ENCODE measurements at regions not wholly inside any gene's neighbourhood (a gene's known extent, or its start where the extent isn't known, plus 50 kb on each side); places are given as distances from the start of the nearest gene placed in this dataset.
"Not testable (repeated sequence)": the region's sequence is repeated elsewhere in the genome, so short reads cannot be mapped to it uniquely, and the experiment has no call there.

- H3K36me3 ChIP-seq; H3K4me1 ChIP-seq (replicated peaks); H3K27me3 ChIP-seq (replicated peaks); H3K9me3 ChIP-seq (replicated peaks); DNase-seq (ENCODE audit: low read depth in 1 of 2, low spot score in 2 of 2); H3K27ac ChIP-seq; H3K4me3 ChIP-seq: not testable (repeated sequence)
Measured at GRCh38 chr2:181737302-181737701, 57.0 kb upstream of the NEUROD1 start.

GRCh38 chr2:181738074-181738473, 57.8 kb upstream of the NEUROD1 start:
- Histone ChIP-seq H3K36me3 (no peaks in the 10 kb centered on the region), H3K4me3 (no peak overlapping the region), H3K4me1 (replicated peaks) (peaks cover 5% of the 10 kb centered on the region; the same call in 1 of the 2 replicates), H3K9me3 (replicated peaks) (no peaks in the 10 kb centered on the region), H3K27me3 (replicated peaks) (no peaks in the 10 kb centered on the region), H3K27ac (no peak overlapping the region)
- DNase-seq (ENCODE audit: low read depth in 1 of 2, low spot score in 2 of 2), result no peak

- no peak for DNase-seq (ENCODE audit: low read depth in 1 of 2, low spot score in 2 of 2)
- no peak overlapping the region for H3K27ac ChIP-seq
- no peaks in the 10 kb centered on the region for H3K27me3 ChIP-seq (replicated peaks)
- no peaks in the 10 kb centered on the region for H3K36me3 ChIP-seq
- H3K4me3 ChIP-seq, result no peak overlapping the region
- H3K4me1 ChIP-seq (replicated peaks), result peaks cover 8% of the 10 kb centered on the region; the same call in 1 of the 2 replicates
- H3K9me3 ChIP-seq (replicated peaks), result no peaks in the 10 kb centered on the region
Measured at GRCh38 chr2:181738563-181738962, 58.2 kb upstream of the NEUROD1 start.

GRCh38 chr2:181741756-181742155, 61.4 kb upstream of the NEUROD1 start:
- H3K27me3 ChIP-seq (replicated peaks), result no peaks in the 10 kb centered on the region
- peaks cover 8% of the 10 kb centered on the region; the same call in 1 of the 2 replicates for H3K4me1 ChIP-seq (replicated peaks)
- no peak overlapping the region for H3K4me3 ChIP-seq
- H3K27ac ChIP-seq, result no peak overlapping the region
- DNase-seq (ENCODE audit: low read depth in 1 of 2, low spot score in 2 of 2), result no peak
- no peaks in the 10 kb centered on the region for H3K9me3 ChIP-seq (replicated peaks)
- no peaks in the 10 kb centered on the region for H3K36me3 ChIP-seq

- no peaks in the 10 kb centered on the region for H3K9me3 ChIP-seq (replicated peaks)
- H3K27me3 ChIP-seq (replicated peaks), result no peaks in the 10 kb centered on the region
- H3K27ac ChIP-seq, result no peak overlapping the region
- no peak for DNase-seq (ENCODE audit: low read depth in 1 of 2, low spot score in 2 of 2)
- H3K4me1 ChIP-seq (replicated peaks), result peaks cover 8% of the 10 kb centered on the region; the same call in 1 of the 2 replicates
- H3K4me3 ChIP-seq, result no peak overlapping the region
- no peaks in the 10 kb centered on the region for H3K36me3 ChIP-seq
Measured at GRCh38 chr2:181742361-181742760, 62.0 kb upstream of the NEUROD1 start.

- Histone ChIP-seq H3K27me3 (replicated peaks) (no peaks in the 10 kb centered on the region), H3K4me1 (replicated peaks) (peaks cover 8% of the 10 kb centered on the region; the same call in 1 of the 2 replicates), H3K27ac (no peak overlapping the region), H3K36me3 (no peaks in the 10 kb centered on the region), H3K9me3 (replicated peaks) (no peaks in the 10 kb centered on the region), H3K4me3 (no peak overlapping the region)
- DNase-seq (ENCODE audit: low read depth in 1 of 2, low spot score in 2 of 2), result peak in 1 of 2 experiments; percentile 72
Measured at GRCh38 chr2:181742922-181743722, 62.8 kb upstream of the NEUROD1 start.

GRCh38 chr2:181743723-181744031, 63.4 kb upstream of the NEUROD1 start:
- no peak overlapping the region for H3K27ac ChIP-seq

GRCh38 chr2:181745796-181746540, 65.7 kb upstream of the NEUROD1 start:
- H3K27ac ChIP-seq, result no peak overlapping the region
- DNase-seq (ENCODE audit: low read depth in 1 of 2, low spot score in 2 of 2), result no peak
- H3K4me3 ChIP-seq, result no peak overlapping the region
- peaks cover 8% of the 10 kb centered on the region; the same call in 1 of the 2 replicates for H3K4me1 ChIP-seq (replicated peaks)
- no peaks in the 10 kb centered on the region for H3K36me3 ChIP-seq
- H3K9me3 ChIP-seq (replicated peaks), result no peaks in the 10 kb centered on the region
- no peaks in the 10 kb centered on the region for H3K27me3 ChIP-seq (replicated peaks)

More at GRCh38 chr2:181743723-181744031, 63.4 kb upstream of the NEUROD1 start:
- Histone ChIP-seq H3K4me1 (replicated peaks) (peaks cover 8% of the 10 kb centered on the region; the same call in 1 of the 2 replicates), H3K9me3 (replicated peaks) (no peaks in the 10 kb centered on the region), H3K27me3 (replicated peaks) (no peaks in the 10 kb centered on the region), H3K4me3 (no peak overlapping the region), H3K36me3 (no peaks in the 10 kb centered on the region)
- no peak for DNase-seq (ENCODE audit: low read depth in 1 of 2, low spot score in 2 of 2)

GRCh38 chr2:181746844-181747243, 66.5 kb upstream of the NEUROD1 start:
- Histone ChIP-seq H3K27ac (no peak overlapping the region), H3K27me3 (replicated peaks) (no peaks in the 10 kb centered on the region), H3K4me1 (replicated peaks) (peaks cover 8% of the 10 kb centered on the region; the same call in 1 of the 2 replicates), H3K36me3 (no peaks in the 10 kb centered on the region), H3K9me3 (replicated peaks) (no peaks in the 10 kb centered on the region), H3K4me3 (no peak overlapping the region)
- no peak for DNase-seq (ENCODE audit: low read depth in 1 of 2, low spot score in 2 of 2)

GRCh38 chr2:181750305-181750704, 70.0 kb upstream of the NEUROD1 start:
- H3K27me3 ChIP-seq (replicated peaks), result no peaks in the 10 kb centered on the region
- no peak for DNase-seq (ENCODE audit: low read depth in 1 of 2, low spot score in 2 of 2)
- no peaks in the 10 kb centered on the region for H3K36me3 ChIP-seq
- H3K4me1 ChIP-seq (replicated peaks), result no peaks in the 10 kb centered on the region
- no peak overlapping the region for H3K4me3 ChIP-seq
- no peaks in the 10 kb centered on the region for H3K9me3 ChIP-seq (replicated peaks)
- no peak overlapping the region for H3K27ac ChIP-seq

GRCh38 chr2:181751266-181752030, 71.1 kb upstream of the NEUROD1 start:
- DNase-seq (ENCODE audit: low read depth in 1 of 2, low spot score in 2 of 2), result no peak
- H3K36me3 ChIP-seq, result no peaks in the 10 kb centered on the region
- H3K27ac ChIP-seq, result no peak overlapping the region
- H3K4me3 ChIP-seq, result no peak overlapping the region
- H3K27me3 ChIP-seq (replicated peaks), result no peaks in the 10 kb centered on the region
- H3K9me3 ChIP-seq (replicated peaks), result no peaks in the 10 kb centered on the region
- no peaks in the 10 kb centered on the region for H3K4me1 ChIP-seq (replicated peaks)

GRCh38 chr2:181752301-181752700, 72.0 kb upstream of the NEUROD1 start:
- Histone ChIP-seq H3K9me3 (replicated peaks) (no peaks in the 10 kb centered on the region), H3K36me3 (no peaks in the 10 kb centered on the region), H3K27me3 (replicated peaks) (no peaks in the 10 kb centered on the region), H3K4me1 (replicated peaks) (no peaks in the 10 kb centered on the region), H3K27ac (no peak overlapping the region), H3K4me3 (no peak overlapping the region)
- DNase-seq (ENCODE audit: low read depth in 1 of 2, low spot score in 2 of 2), result no peak

GRCh38 chr2:181753686-181754085, 73.4 kb upstream of the NEUROD1 start:
- Histone ChIP-seq H3K9me3 (replicated peaks) (no peaks in the 10 kb centered on the region), H3K27ac (no peak overlapping the region), H3K4me1 (replicated peaks) (no peaks in the 10 kb centered on the region), H3K27me3 (replicated peaks) (no peaks in the 10 kb centered on the region), H3K36me3 (no peaks in the 10 kb centered on the region), H3K4me3 (no peak overlapping the region)
- DNase-seq (ENCODE audit: low read depth in 1 of 2, low spot score in 2 of 2), result no peak

- Histone ChIP-seq H3K27me3 (replicated peaks) (no peaks in the 10 kb centered on the region), H3K36me3 (no peaks in the 10 kb centered on the region), H3K9me3 (replicated peaks) (no peaks in the 10 kb centered on the region), H3K27ac (no peak overlapping the region), H3K4me1 (replicated peaks) (no peaks in the 10 kb centered on the region), H3K4me3 (no peak overlapping the region)
- DNase-seq (ENCODE audit: low read depth in 1 of 2, low spot score in 2 of 2), result no peak
Measured at GRCh38 chr2:181754105-181754504, 73.8 kb upstream of the NEUROD1 start.

Measured in SJSA1 (cell line).